IPS-NIHi7 (cell line): ENCODE measurements at regions not wholly inside any gene's neighbourhood (a gene's known extent, or its start where the extent isn't known, plus 50 kb on each side); places are given as distances from the start of the nearest gene placed in this dataset.
"Not testable (repeated sequence)": the region's sequence is repeated elsewhere in the genome, so short reads cannot be mapped to it uniquely, and the experiment has no call there.

Source experiments
- DNase-seq: peaks from one replicate; pipeline ENCODE4 v3.0.0; 2012; ENCODE audit warnings: mixed read lengths; ENCODE audit errors: extremely low spot score

DNA sequence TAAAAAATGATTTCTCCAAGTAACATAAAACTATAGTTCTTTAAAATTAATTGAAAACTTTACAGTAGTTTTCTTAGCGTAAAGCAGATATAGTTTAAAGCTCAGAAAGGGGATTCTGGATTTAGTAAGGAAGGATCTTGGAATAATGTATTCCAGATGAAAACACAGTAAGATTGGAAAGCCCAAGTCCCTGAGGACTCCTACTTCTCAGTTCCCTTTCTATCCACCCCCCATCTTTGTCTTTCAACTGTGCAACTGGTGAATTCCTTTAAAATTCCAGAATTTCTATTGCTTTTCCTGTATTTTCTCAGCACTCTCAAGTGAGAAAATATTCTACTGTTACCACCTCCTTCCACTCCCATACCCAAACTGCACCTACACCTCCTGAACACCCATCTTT lies 184.5 kb upstream of the FBN2 start:
- DNase-seq, result no peak

DNA sequence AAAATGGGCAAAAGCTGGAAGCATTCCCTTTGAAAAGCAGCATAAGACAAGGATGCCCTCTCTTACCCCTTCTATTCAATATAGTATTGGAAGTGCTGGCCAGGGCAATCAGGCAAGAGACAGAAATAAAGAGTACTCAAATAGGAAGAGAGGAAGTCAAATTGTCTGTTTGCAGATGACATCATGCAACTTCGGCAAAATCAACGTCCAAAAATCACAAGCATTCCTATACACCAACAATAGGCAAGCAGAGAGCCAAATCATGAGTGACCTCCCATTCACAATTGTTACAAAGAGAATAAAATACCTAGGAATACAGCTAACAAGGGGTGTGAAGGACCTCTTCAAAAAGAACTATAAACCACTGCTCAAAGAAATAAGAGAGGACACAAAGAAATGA lies 192.0 kb upstream of the FBN2 start:
- DNase-seq, result not testable (repeated sequence)

DNA sequence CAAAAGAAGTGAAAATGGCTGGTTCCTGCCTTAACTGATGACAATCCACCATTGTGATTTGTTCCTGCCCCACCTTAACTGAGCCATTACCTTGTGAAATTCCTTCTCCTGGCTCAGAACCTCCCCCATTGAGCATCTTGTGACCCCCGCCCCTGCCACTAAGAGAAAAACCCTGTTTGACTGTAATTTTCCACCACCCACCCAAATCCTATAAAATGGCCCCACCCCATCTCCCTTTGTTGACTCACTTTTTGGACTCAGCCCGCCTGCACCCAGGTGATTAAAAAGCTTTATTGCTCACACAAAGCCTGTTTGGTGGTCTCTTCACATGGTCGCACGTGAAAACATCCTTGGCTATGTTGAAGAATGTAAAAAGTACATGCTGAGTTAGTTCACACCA lies 197.6 kb upstream of the FBN2 start:
- not testable (repeated sequence) for DNase-seq

DNA sequence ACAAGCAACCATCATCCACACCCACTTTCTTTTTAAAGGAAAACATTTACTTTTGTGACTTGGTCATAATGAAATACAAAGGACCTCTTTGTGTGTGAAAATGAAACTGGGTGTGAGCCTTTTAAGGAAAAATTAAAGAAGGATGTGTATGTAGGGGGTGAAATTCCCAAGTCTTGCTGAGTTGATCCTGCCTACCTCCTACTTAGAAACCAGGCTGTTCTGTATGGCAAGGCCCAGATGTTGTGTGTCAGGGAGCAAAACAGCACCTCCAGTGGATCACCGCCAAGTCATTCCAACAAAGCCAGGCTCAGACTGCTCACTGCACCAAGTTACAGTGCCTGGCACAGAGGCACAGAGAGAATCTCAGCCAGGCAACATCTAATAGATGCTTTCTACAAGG lies 198.5 kb upstream of the FBN2 start:
- DNase-seq, result no peak

DNA sequence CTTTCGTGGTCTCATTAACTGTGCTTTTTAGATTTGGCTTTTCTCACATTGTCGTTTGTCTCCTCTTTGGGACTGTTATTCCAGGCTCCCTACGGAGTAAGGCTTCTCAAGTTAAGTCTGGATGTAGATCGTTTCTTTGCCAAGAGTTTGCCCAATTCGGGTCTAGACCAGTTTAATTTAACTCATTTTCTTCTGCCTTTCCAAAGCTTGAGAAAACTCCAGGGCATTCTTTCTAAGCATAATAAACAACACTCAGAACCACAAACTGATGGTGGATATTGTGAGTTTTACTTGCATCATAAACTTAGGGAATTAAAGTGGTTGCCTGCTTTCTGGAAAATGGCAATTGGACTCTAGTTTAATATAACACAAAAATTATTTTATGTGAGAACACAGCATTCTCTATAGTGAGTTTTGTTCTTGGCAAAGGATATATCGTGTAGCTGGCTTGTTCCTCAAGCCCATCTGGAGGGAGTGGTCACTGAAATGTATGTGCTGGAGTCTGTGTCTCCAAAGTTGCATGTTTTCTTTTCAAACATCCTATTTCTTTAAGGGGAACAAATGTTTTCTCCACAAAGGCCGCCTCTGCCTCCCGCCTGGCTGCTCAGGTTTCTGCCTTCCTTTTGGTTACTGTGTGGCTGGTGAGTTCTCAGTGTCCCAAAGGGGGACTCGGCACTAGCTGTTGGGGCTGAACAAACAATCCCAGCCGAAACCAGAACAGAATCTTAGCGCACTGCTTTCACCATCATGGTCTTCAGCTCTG lies 211.3 kb upstream of the FBN2 start:
- no peak for DNase-seq

DNA sequence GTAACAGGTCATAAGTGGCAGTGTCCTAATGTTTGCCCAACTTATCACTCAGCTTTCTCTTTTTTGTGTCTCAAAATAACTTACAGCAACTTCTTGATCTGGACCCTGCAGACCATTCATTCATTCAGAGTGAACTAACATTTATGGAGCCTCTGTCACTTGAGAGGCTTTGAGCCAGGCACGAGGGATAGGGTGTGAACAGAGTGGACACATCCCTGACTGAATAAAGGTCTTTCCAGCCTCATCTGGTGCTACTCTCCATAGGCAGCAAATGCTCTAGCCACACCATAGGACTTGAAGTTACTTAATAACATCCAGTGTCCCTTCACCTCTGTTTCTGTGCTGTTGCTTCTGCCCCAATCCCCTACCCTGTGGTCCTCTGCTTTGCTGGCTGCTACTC lies 212.1 kb upstream of the FBN2 start:
- DNase-seq, result no peak

DNA sequence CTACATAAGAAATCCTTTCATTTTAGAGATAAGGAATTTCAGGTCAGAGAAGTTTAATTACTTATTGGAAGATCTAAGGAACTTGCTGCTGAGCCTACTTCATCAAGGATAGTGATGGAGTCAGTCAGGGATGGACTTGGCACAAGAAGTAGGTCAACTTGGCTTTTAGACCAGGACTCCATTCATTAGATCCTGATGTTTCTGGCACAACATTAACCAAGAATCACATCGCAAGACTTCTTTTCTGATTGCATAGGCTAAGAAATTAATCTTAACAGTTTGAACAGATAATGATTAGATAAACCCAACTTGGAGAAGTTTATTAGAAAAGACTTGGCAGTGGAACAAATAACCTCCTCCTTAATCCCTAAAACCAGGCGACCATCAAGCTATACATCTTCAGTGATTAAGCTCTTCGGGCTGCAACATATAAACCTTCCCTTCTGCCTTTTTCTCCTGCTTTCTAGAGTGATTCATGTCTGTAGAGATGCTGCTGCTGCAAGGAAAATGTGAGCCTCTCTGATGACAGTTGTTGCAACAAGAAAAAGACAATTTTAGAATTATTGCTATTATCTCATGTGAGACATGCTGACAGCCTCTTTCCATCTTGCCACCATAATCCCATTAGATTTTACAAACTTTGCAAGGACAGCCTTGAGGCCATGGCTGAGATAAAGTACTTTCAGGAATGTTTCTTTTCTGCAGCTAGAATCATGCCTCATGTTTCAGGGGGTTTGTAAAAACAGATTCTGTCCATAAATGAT lies 207.9 kb upstream of the SLC27A6 start:
- DNase-seq, result no peak

DNA sequence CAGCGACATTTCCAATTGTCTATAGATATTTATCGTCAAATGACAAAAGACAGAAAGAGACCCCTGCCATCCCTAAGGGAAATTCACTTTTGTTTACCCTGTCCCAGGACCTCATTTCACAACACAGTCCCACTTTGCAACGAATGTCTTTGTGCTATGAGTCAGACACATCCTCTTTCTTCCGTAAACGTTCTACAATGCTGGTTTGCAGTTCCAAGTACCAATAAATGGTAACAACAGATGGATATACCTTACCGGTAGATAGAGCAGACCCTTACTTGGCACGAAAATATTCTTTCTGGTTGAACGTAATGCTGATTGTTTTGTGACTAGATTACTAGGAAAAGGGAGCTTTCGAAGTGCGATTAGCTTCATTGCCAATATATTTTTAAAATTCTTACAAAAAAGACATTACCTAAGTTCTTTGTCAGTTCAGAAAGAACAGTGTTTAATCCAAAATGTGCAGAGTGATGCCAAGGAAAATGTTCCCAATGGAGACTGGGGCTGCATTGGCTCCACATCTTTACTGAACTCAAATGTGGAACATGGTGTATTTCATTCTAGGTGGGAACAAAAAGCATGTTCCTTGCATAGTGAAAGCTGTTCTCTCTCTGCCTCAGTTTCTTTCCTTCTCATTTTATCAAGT lies 202.5 kb upstream of the SLC27A6 start:
- DNase-seq, result no peak

DNA sequence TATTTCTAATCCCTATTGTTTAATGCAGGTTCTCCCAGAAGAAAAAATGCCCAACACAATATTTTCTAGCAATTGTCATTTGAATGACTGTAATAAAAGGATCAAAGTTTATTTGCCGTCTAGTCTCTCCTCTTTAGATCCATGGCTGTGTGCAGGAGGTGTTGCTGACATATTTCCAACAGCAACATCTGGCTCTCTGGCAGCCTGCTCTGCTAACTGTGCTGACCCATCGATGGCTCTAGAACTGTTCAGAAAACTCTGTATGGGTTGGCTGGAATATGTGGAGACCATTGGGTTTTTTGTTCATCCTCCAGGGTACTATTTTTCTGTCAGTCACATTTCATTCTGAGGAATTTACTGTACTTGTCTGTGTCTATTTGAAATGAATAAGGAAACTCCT lies 202.0 kb upstream of the SLC27A6 start:
- no peak for DNase-seq

DNA sequence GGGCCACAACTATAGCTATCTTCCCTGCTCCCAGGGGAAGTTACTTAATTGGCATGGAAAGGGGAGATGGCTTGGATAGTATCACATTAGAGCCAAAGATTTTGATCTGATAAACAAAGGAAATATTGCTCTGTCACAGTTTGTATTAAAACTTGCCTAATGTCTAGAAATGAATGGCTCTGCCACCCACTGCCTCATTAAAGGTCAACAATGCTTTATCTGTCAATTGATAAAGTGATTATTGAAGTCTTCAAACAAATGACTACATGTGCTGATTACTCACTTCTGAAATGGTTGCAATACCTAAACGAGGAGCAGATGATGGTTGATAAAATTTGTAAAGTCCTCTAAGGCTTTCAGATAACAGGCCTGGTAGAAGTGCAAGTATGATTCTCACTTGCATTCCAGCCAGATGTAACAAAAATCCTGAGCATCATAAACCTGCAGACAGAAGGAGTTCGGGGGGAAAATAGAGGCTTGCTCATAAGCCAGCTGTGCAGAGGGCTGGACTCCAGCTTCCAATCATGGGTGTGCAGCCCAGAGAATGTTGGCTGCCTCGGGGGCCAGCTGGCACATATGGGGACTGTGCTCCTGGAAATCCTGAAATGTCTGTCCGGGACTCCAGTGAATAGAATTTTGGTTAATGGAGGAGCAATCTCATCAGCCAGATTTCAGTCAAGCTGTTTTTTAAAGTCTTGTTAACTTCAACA lies 200.5 kb upstream of the SLC27A6 start:
- no peak for DNase-seq

DNA sequence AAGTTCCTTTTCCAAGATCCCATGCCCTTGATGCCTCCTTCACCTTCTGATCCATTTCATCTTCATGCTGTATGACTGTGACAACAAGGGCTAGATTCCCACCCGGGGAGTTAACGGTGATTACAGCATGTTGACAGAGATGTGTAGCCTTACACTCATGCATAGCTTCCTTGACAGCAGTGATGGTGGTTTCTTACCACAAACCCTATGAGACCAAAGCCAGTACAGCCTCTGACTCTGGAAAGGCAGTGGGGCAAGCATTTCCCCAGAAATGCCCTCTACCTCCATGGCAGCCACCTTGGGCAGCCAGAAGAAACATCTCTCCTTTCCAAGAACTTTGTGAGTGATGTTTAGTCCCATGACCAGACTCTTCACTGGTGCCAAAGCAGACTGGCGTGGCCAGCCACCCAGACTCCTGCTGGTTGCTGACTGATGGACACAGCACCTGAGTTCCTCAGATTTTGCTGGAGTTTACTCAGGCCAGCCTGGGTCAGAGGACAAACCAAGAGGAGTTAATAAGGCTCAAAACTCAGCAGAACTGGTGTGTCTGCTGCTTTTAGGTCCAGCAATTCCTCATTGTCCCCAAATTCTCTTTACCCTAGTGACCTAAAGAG lies 199.7 kb upstream of the SLC27A6 start:
- no peak for DNase-seq

DNA sequence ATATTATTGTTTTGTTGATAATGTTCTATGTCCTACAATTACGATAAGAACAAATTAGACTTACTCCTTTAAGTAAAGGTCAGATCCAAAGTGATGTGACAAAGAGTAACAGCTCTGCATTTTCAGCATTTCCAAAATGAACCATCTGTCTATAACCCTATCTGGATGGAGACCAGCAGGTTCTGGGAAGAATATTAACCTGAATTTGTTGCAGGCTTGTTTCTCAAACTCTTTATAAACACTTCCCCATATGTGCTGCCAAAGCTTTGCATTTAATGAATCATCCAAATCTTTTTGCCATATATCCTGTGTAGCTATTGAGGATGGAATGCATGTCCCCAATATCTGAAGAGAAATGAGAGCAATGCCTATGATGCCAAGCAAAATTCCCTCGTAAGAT lies 198.9 kb upstream of the SLC27A6 start:
- DNase-seq, result no peak

DNA sequence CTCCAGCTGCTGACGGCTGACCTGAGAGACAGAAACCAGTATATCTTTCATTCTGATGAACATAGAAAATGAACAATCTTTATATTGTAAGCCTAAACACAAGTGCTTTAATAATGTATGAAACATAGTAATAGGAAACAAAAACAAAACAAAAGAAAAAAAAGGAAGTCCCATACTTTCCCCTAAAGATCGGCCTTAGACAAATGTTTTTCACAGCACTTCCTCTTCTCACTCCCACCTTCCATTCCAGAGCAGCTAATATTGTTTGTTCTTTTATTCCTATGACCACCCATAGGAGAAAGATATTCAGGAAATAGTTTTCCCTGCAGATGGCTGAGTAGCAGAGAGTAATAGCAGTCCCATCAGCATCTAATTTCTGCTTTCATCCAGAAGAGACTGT lies 194.4 kb upstream of the SLC27A6 start:
- DNase-seq, result no peak

DNA sequence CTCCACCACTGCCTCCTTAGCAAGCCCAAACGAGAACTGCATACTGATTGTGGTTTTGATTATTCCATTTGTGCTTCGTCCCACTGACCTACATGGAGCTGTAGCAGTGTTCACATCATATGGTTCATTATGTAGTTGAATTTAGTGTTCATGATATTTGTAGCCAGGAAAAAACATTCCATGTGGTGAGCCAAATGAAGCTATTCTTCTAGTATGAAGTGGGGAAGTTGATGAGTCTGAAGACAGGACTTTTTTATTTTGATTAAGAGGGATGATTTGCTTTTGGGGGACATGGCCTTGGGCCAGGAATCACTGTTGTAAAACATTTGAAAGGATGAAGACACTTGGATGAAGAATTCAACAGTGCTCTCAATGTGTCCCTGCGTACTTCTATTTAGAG lies 192.9 kb upstream of the SLC27A6 start:
- DNase-seq, result no peak

DNA sequence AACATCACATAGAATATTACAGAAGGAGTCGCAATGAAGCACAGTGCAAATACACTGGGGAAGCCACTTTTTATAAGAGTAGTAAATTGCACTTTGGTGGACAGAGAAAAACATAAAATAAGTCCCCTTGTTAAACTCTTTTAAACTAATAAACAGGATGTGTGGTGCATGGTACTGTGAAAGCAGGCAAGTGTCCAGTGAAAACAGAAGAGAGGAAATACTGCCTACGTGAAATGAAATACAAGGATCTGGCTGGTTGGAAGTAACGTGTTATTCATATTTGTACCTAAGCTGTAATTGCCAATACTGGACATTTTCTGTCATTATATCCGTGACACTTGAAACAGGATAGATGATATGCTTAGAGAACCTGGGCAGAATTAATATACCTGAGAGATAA lies 191.9 kb upstream of the SLC27A6 start:
- no peak for DNase-seq

DNA sequence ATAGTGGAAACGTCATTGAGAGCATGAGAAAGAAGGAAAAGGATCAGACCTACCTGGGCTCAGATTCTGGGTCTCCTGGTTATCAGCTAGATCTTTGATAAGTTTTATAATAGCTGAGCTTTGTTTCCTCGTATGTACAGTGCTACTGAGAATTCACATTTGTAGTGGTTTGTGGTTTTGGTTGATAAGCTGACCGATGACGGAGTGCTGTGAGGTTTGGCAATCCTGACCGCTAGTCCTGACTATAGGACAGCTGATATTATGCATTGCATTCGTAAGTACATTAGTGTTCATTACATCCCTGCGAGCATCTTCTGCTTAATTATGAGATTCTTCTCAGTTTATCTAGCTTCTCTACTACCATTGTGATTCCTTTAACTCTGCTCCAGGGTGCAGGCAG lies 190.7 kb upstream of the SLC27A6 start:
- no peak for DNase-seq

DNA sequence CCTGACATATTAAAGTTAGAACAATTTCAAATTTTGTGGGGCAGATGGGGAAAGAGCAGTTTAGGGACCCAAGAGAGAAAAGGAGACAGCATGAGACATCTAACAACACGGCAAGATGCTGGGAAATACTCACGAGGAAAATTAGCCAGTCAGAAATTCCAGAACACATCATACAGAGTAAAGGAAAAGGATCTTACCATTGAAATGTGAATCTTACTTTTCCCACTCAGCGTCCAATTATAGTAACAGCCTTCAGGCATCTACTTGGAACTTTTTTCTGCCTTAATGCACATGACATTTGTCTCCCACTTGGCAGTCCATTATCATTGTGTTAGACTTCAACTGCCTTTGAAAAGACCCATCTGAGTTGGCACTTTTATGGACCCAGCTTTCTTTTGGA lies 189.7 kb upstream of the SLC27A6 start:
- DNase-seq, result no peak

DNA sequence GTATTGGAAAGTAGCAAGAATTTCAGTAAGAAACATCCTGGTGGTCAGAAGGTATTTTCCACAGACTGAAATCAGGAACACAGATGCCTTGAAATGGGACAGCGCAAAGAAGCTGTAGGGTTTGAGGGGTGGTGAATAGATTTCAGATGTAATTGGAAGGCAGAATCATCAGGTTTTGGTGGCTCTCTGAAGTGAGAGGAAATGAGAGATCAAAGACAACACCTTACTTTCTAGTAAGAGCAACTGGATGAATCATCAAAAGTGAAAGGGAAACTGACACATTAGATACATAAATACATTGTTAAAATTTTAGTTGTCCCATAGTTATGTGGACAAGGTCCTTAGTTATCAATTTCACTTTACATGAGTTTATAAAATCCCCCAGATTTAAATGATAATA lies 188.2 kb upstream of the SLC27A6 start:
- DNase-seq, result no peak

DNA sequence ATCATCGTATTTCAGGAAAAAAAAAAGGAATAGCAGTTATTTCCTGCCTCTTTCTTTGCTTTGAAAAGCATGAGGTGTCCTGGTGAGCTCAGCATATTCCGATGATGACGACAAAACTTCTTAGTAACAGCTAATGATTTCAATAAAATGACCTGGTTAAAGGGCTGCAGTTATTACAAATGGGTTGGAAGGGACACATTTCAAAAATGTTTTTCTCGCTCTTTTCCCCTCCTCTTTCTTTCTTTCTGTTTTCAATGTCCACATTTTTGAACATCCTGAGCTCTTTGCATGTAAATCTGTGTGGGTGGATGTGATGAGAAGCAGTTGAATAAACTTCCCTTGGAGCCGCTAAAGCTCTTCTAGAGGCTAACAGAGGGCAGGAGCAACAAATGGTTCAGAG lies 186.8 kb upstream of the SLC27A6 start:
- no peak for DNase-seq

DNA sequence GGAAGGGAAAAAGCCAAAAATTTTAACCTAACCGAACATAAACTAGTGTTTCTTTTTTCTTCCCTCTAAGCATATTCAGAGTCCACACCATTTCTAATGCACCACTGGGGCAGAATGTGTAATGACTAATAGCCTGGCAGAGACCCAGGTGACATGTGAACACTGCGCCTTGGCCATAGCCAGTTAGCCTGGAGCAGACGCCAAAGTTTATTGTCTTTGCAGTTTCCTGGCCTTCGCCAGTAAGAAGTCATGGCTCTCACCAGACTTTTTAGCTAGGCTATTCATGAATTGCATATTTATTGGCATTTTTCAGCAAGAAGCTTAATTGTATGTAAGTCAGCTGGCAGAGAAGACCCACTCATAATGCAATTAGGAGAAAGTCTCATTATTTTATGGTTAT lies 182.8 kb upstream of the SLC27A6 start:
- no peak for DNase-seq

DNA sequence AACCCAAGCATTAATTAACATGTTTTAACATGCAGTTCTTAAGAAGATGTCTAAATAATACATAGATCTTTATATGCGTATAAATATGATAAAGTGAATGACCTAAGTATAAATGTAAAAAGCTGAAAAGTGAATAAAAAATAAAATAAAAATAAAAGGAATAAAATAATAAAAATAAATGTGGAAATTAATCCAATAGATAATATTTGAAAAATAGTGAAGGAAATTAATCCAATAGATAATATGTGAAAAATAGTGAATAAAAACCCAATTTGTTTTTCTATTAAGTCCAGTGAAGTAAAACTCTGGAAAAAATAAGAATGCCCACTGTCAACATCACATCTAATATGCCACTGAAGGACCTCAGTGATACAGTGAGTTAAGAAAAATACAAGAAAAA lies 180.6 kb upstream of the SLC27A6 start:
- DNase-seq, result no peak

DNA sequence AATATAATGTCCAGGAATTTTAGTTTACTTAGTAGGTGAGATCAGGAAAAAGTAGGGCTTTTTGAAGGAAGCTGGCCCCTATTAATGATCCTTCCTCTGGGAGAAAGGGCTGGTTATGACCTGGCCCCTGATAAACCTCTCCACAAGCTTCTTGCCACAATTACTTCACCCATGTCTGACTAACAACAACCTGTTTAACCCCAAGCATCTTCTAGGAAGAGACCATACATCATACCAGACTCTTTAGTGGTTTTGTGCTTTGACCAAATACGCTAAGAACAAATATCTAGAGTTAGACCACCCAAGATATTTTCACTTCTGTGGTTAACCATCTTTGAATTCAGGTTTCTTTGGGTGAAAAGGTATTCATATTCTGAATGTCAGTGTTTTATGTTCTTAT lies 174.0 kb upstream of the SLC27A6 start:
- DNase-seq, result no peak
